NCI-H1694 (cell line): ENCODE measurements at regions not wholly inside any gene's neighbourhood (a gene's known extent, or its start where the extent isn't known, plus 50 kb on each side); places are given as distances from the start of the nearest gene placed in this dataset.

Source experiments
- DNase-seq: peaks from one replicate; lab custom pipeline; 2025; lab: John Stamatoyannopoulos, UW

GRCh38 chr22:49367041-49367697 is 460.5 kb downstream of the BRD1 start:
- no peak for DNase-seq

- no peak for DNase-seq
Observed at GRCh38 chr22:49366437-49366836, 461.2 kb downstream of the BRD1 start.

- no peak for DNase-seq
Observed at GRCh38 chr22:49365910-49366309, 461.8 kb downstream of the BRD1 start.

GRCh38 chr22:49365191-49365837 is 462.4 kb downstream of the BRD1 start:
- no peak for DNase-seq

GRCh38 chr22:49364398-49364797 is 463.3 kb downstream of the BRD1 start:
- no peak for DNase-seq

- DNase-seq, result no peak
Observed at GRCh38 chr22:49363526-49364230, 464.0 kb downstream of the BRD1 start.

GRCh38 chr22:49362211-49362839 is 465.3 kb downstream of the BRD1 start:
- DNase-seq, result no peak

GRCh38 chr22:49361164-49361563 is 466.5 kb downstream of the BRD1 start:
- DNase-seq, result no peak

- DNase-seq, result no peak
Observed at GRCh38 chr22:49360746-49361145, 466.9 kb downstream of the BRD1 start.

GRCh38 chr22:49359076-49359475 is 468.6 kb downstream of the BRD1 start:
- no peak for DNase-seq

- no peak for DNase-seq
Observed at GRCh38 chr22:49357661-49358440, 469.8 kb downstream of the BRD1 start.

- no peak for DNase-seq
Observed at GRCh38 chr22:49356428-49356827, 471.2 kb downstream of the BRD1 start.

- no peak for DNase-seq
Observed at GRCh38 chr22:49355211-49355920, 472.3 kb downstream of the BRD1 start.

- no peak for DNase-seq
Observed at GRCh38 chr22:49354516-49355210, 473.0 kb downstream of the BRD1 start.

- no peak for DNase-seq
Observed at GRCh38 chr22:49353235-49353634, 474.4 kb downstream of the BRD1 start.

- no peak for DNase-seq
Observed at GRCh38 chr22:49352361-49353169, 475.1 kb downstream of the BRD1 start.

- DNase-seq, result no peak
Observed at GRCh38 chr22:49351761-49352227, 475.9 kb downstream of the BRD1 start.

GRCh38 chr22:49350441-49351121 is 477.1 kb downstream of the BRD1 start:
- DNase-seq, result no peak

GRCh38 chr22:49349841-49350381 is 477.8 kb downstream of the BRD1 start:
- no peak for DNase-seq
